ENCODE measurements at regions not wholly inside any gene's neighbourhood (a gene's known extent, or its start where the extent isn't known, plus 50 kb on each side); places are given as distances from the start of the nearest gene placed in this dataset.
"Not testable (repeated sequence)": the region's sequence is repeated elsewhere in the genome, so short reads cannot be mapped to it uniquely, and the experiment has no call there.

- not testable (repeated sequence) for H3K9me3 ChIP-seq (ENCODE audit: low read length); H3K4me3 ChIP-seq (ENCODE audit: low read depth, low read length, poor library complexity, severe bottlenecking); H2AFZ ChIP-seq (ENCODE audit: low read length); H3K4me2 ChIP-seq (ENCODE audit: low read length); H3K27ac ChIP-seq (ENCODE audit: low read depth, low read length, poor library complexity, severe bottlenecking); H3F3A ChIP-seq (ENCODE audit: insufficient read depth, low read length); H3K4me1 ChIP-seq (ENCODE audit: insufficient read depth, low read length, severe bottlenecking); H3K36me3 ChIP-seq (ENCODE audit: insufficient read depth, low read length); H3K9me2 ChIP-seq (ENCODE audit: low read depth, low read length); H3K79me2 ChIP-seq (ENCODE audit: insufficient read depth, low read length); H3K9ac ChIP-seq (ENCODE audit: low read length); H4K20me1 ChIP-seq (ENCODE audit: insufficient read depth, low read length); H3K27me3 ChIP-seq (ENCODE audit: insufficient read depth, low read length)
Observed at GRCh38 chr5:96168833-96169232, 207.2 kb upstream of the ELL2 start.

GRCh38 chr5:96159043-96159442, 197.4 kb upstream of the ELL2 start:
- Histone ChIP-seq H3F3A (ENCODE audit: insufficient read depth, low read length) (no peaks in the 10 kb centered on the region), H3K9ac (ENCODE audit: low read length) (no peak overlapping the region), H3K27ac (ENCODE audit: low read depth, low read length, poor library complexity, severe bottlenecking) (no peak overlapping the region), H3K4me1 (ENCODE audit: insufficient read depth, low read length, severe bottlenecking) (no peaks in the 10 kb centered on the region), H3K9me3 (ENCODE audit: low read length) (no peaks in the 10 kb centered on the region), H3K4me2 (ENCODE audit: low read length) (no peak overlapping the region), H2AFZ (ENCODE audit: low read length) (no peak overlapping the region), H3K79me2 (ENCODE audit: insufficient read depth, low read length) (no peaks in the 10 kb centered on the region), H4K20me1 (ENCODE audit: insufficient read depth, low read length) (no peaks in the 10 kb centered on the region), H3K27me3 (ENCODE audit: insufficient read depth, low read length) (no peaks in the 10 kb centered on the region), H3K4me3 (ENCODE audit: low read depth, low read length, poor library complexity, severe bottlenecking) (no peak overlapping the region), H3K36me3 (ENCODE audit: insufficient read depth, low read length) (no peaks in the 10 kb centered on the region), H3K9me2 (ENCODE audit: low read depth, low read length) (no peaks in the 10 kb centered on the region)
- TF ChIP-seq EZH2 (IDR thresholded peaks at IDR 0.05; ENCODE audit: borderline replicate concordance, low read length), result no peak
- TF ChIP-seq CTCF (IDR thresholded peaks at IDR 0.05; ENCODE audit: low read length), result no peak

- H3K9me3 ChIP-seq (ENCODE audit: low read length), result no peaks in the 10 kb centered on the region
- no peaks in the 10 kb centered on the region for H3K36me3 ChIP-seq (ENCODE audit: insufficient read depth, low read length)
- no peaks in the 10 kb centered on the region for H3K27me3 ChIP-seq (ENCODE audit: insufficient read depth, low read length)
- H3K79me2 ChIP-seq (ENCODE audit: insufficient read depth, low read length), result no peaks in the 10 kb centered on the region
- no peak overlapping the region for H3K27ac ChIP-seq (ENCODE audit: low read depth, low read length, poor library complexity, severe bottlenecking)
- H3K9ac ChIP-seq (ENCODE audit: low read length), result no peak overlapping the region
- H3K4me2 ChIP-seq (ENCODE audit: low read length), result no peak overlapping the region
- no peak overlapping the region for H2AFZ ChIP-seq (ENCODE audit: low read length)
- H3K4me3 ChIP-seq (ENCODE audit: low read depth, low read length, poor library complexity, severe bottlenecking), result no peak overlapping the region
- H3K9me2 ChIP-seq (ENCODE audit: low read depth, low read length), result no peaks in the 10 kb centered on the region
- no peaks in the 10 kb centered on the region for H3K4me1 ChIP-seq (ENCODE audit: insufficient read depth, low read length, severe bottlenecking)
- H4K20me1 ChIP-seq (ENCODE audit: insufficient read depth, low read length), result no peaks in the 10 kb centered on the region
- TF ChIP-seq CTCF (IDR thresholded peaks at IDR 0.05; ENCODE audit: low read length) (no peak), EZH2 (IDR thresholded peaks at IDR 0.05; ENCODE audit: borderline replicate concordance, low read length) (no peak)
- no peaks in the 10 kb centered on the region for H3F3A ChIP-seq (ENCODE audit: insufficient read depth, low read length)
Observed at GRCh38 chr5:96157841-96158291, 196.2 kb upstream of the ELL2 start.

- TF ChIP-seq CTCF (IDR thresholded peaks at IDR 0.05; ENCODE audit: low read length), result no peak
- TF ChIP-seq EZH2 (IDR thresholded peaks at IDR 0.05; ENCODE audit: borderline replicate concordance, low read length), result no peak
- no peaks in the 10 kb centered on the region for H3K4me1 ChIP-seq (ENCODE audit: insufficient read depth, low read length, severe bottlenecking)
- no peaks in the 10 kb centered on the region for H3K9me2 ChIP-seq (ENCODE audit: low read depth, low read length)
- no peaks in the 10 kb centered on the region for H3K36me3 ChIP-seq (ENCODE audit: insufficient read depth, low read length)
- H4K20me1 ChIP-seq (ENCODE audit: insufficient read depth, low read length), result no peaks in the 10 kb centered on the region
- H3K4me3 ChIP-seq (ENCODE audit: low read depth, low read length, poor library complexity, severe bottlenecking), result no peak overlapping the region
- no peak overlapping the region for H3K27ac ChIP-seq (ENCODE audit: low read depth, low read length, poor library complexity, severe bottlenecking)
- no peaks in the 10 kb centered on the region for H3K79me2 ChIP-seq (ENCODE audit: insufficient read depth, low read length)
- no peaks in the 10 kb centered on the region for H3K27me3 ChIP-seq (ENCODE audit: insufficient read depth, low read length)
- no peaks in the 10 kb centered on the region for H3K9me3 ChIP-seq (ENCODE audit: low read length)
- H3K4me2 ChIP-seq (ENCODE audit: low read length), result no peak overlapping the region
- no peak overlapping the region for H2AFZ ChIP-seq (ENCODE audit: low read length)
- H3F3A ChIP-seq (ENCODE audit: insufficient read depth, low read length), result no peaks in the 10 kb centered on the region
- H3K9ac ChIP-seq (ENCODE audit: low read length), result no peak overlapping the region
Observed at GRCh38 chr5:96157077-96157780, 195.6 kb upstream of the ELL2 start.
